Adipose tissue (tissue), 3 donors: ENCODE measurements at regions not wholly inside any gene's neighbourhood (a gene's known extent, or its start where the extent isn't known, plus 50 kb on each side); places are given as distances from the start of the nearest gene placed in this dataset.

Source experiments
- H3K27ac ChIP-seq: one replicate; pipeline ENCODE4 v1.5.1; 2013; ENCODE audit warnings: low read depth, low read length
- WGBS, 3 donors: extraction: QIAGEN DNeasy Blood & Tissue Kit; methylation state at CpG; one replicate each; pipeline ENCODE4 v1.1.7; 2013; 5-methylcytosine and 5-hydroxymethylcytosine counted together
- donor health status: healthy with polysubstance abuse.
- donor health status: Bipolar disorder and iron deficiency.
- donor health status: healthy.

- WGBS, 3 donors = 48 to 89% (median 64%) methylated on average over 4 of the region's 4 CpGs
- H3K27ac ChIP-seq = no peak overlapping the region
These were observed 121.3 kb downstream of the C12orf75 start for GRCh38 chr12:105451798-105452197.

- no peak overlapping the region for H3K27ac ChIP-seq
- WGBS, 3 donors = 62 to 74% (median 71%) methylated on average over 1 of the region's 1 CpG
These were observed 122.8 kb downstream of the C12orf75 start for GRCh38 chr12:105453316-105453715.

- WGBS, 3 donors = 49 to 90% (median 59%) methylated on average over 4 of the region's 4 CpGs
- H3K27ac ChIP-seq = no peak overlapping the region
These were observed 124.2 kb downstream of the C12orf75 start for GRCh38 chr12:105454688-105455087.

- no peak overlapping the region for H3K27ac ChIP-seq
- WGBS, 3 donors = 70 to 95% (median 82%) methylated on average over 3 of the region's 3 CpGs
These were observed 124.8 kb downstream of the C12orf75 start for GRCh38 chr12:105455261-105455660.

GRCh38 chr12:105457026-105457425 is 126.5 kb downstream of the C12orf75 start:
- no peak overlapping the region for H3K27ac ChIP-seq

- WGBS, 3 donors = 42 to 72% (median 52%) methylated on average over 6 of the region's 6 CpGs
- no peak overlapping the region for H3K27ac ChIP-seq
These were observed 129.4 kb downstream of the C12orf75 start for GRCh38 chr12:105459760-105460330.

GRCh38 chr12:105461271-105461943 is 130.9 kb downstream of the C12orf75 start:
- 81 to 87% (median 85%) methylated on average over 4 of the region's 4 CpGs for WGBS, 3 donors

GRCh38 chr12:105461944-105462762 is 131.7 kb downstream of the C12orf75 start:
- no peak overlapping the region for H3K27ac ChIP-seq
- WGBS, 3 donors = 75 to 91% (median 86%) methylated on average over 7 of the region's 7 CpGs

More at GRCh38 chr12:105461271-105461943, 130.9 kb downstream of the C12orf75 start:
- no peak overlapping the region for H3K27ac ChIP-seq

- H3K27ac ChIP-seq = no peak overlapping the region
- 84 to 94% (median 88%) methylated on average over 2 of the region's 2 CpGs for WGBS, 3 donors
These were observed 132.3 kb downstream of the C12orf75 start for GRCh38 chr12:105462831-105463230.

GRCh38 chr12:105464406-105464805 is 133.9 kb downstream of the C12orf75 start:
- whole genome bisulfite sequencing, 3 donors = 56 to 77% (median 60%) methylated on average over 3 of the region's 3 CpGs

GRCh38 chr12:105466231-105466900 is 135.9 kb downstream of the C12orf75 start:
- WGBS, 3 donors = 61 to 74% (median 72%) methylated on average over 5 of the region's 5 CpGs

More at GRCh38 chr12:105464406-105464805, 133.9 kb downstream of the C12orf75 start:
- no peak overlapping the region for H3K27ac ChIP-seq

GRCh38 chr12:105466901-105467598 is 136.6 kb downstream of the C12orf75 start:
- H3K27ac ChIP-seq = no peak overlapping the region
- WGBS, 3 donors = 62 to 75% (median 73%) methylated on average over 7 of the region's 7 CpGs

More at GRCh38 chr12:105466231-105466900, 135.9 kb downstream of the C12orf75 start:
- no peak overlapping the region for H3K27ac ChIP-seq

- no peak overlapping the region for H3K27ac ChIP-seq
- WGBS, 3 donors = 61 to 69% (median 66%) methylated on average over 4 of the region's 4 CpGs
These were observed 137.3 kb downstream of the C12orf75 start for GRCh38 chr12:105467710-105468366.

GRCh38 chr12:105468464-105468863 is 138.0 kb downstream of the C12orf75 start:
- 29 to 33% (median 30%) methylated on average over 1 of the region's 1 CpG for WGBS, 3 donors

GRCh38 chr12:105469211-105469610 is 138.7 kb downstream of the C12orf75 start:
- WGBS, 3 donors = 46 to 82% (median 75%) methylated on average over 5 of the region's 5 CpGs
- no peak overlapping the region for H3K27ac ChIP-seq

More at GRCh38 chr12:105468464-105468863, 138.0 kb downstream of the C12orf75 start:
- no peak overlapping the region for H3K27ac ChIP-seq

- WGBS, 3 donors = 74 to 76% (median 75%) methylated on average over 5 of the region's 5 CpGs
- no peak overlapping the region for H3K27ac ChIP-seq
These were observed 139.2 kb downstream of the C12orf75 start for GRCh38 chr12:105469701-105470100.

GRCh38 chr12:105470102-105470501 is 139.6 kb downstream of the C12orf75 start:
- H3K27ac ChIP-seq = no peak overlapping the region
- WGBS, 3 donors = 73 to 85% (median 85%) methylated on average over 2 of the region's 2 CpGs

GRCh38 chr12:105470601-105471000 is 140.1 kb downstream of the C12orf75 start:
- WGBS, 3 donors = 49 to 81% (median 75%) methylated on average over 2 of the region's 2 CpGs
- no peak overlapping the region for H3K27ac ChIP-seq
